HG03159 (cell line): ENCODE measurements at regions not wholly inside any gene's neighbourhood (a gene's known extent, or its start where the extent isn't known, plus 50 kb on each side); places are given as distances from the start of the nearest gene placed in this dataset.

Experiments
- ATAC-seq: cut with Tn5 transposase; IDR thresholded peaks from one replicate; pipeline ENCODE4 v1.9.1; 2021; ENCODE audit warnings: mild to moderate bottlenecking, moderate library complexity; ENCODE audit not compliant: unreplicated experiment

GRCh38 chr1:87437663-87438295 is 109.1 kb downstream of the LMO4 start:
- peak; percentile 86 for ATAC-seq

GRCh38 chr1:87439821-87440220 is 111.1 kb downstream of the LMO4 start:
- ATAC-seq: no peak

GRCh38 chr1:87449348-87449963 is 120.8 kb downstream of the LMO4 start:
- ATAC-seq: peak; percentile 93

- ATAC-seq: no peak
Observed at GRCh38 chr1:87450136-87450535, 121.5 kb downstream of the LMO4 start.

GRCh38 chr1:87450615-87451209 is 122.0 kb downstream of the LMO4 start:
- no peak for ATAC-seq

GRCh38 chr1:87451229-87451920 is 122.7 kb downstream of the LMO4 start:
- no peak for ATAC-seq

- ATAC-seq: no peak
Observed at GRCh38 chr1:87452648-87453047, 124.0 kb downstream of the LMO4 start.

GRCh38 chr1:87457408-87457807 is 128.7 kb downstream of the LMO4 start:
- no peak for ATAC-seq

GRCh38 chr1:87462894-87463293 is 134.2 kb downstream of the LMO4 start:
- no peak for ATAC-seq

GRCh38 chr1:87464022-87464490 is 135.4 kb downstream of the LMO4 start:
- peak; percentile 67 for ATAC-seq

GRCh38 chr1:87466621-87467020 is 137.9 kb downstream of the LMO4 start:
- ATAC-seq: no peak

- no peak for ATAC-seq
Observed at GRCh38 chr1:87472716-87473115, 144.0 kb downstream of the LMO4 start.

- ATAC-seq: no peak
Observed at GRCh38 chr1:87473203-87473661, 144.6 kb downstream of the LMO4 start.

- no peak for ATAC-seq
Observed at GRCh38 chr1:87474098-87474497, 145.4 kb downstream of the LMO4 start.

GRCh38 chr1:87478231-87478630 is 149.6 kb downstream of the LMO4 start:
- no peak for ATAC-seq

GRCh38 chr1:87495147-87495546 is 166.5 kb downstream of the LMO4 start:
- no peak for ATAC-seq

- ATAC-seq: no peak
Observed at GRCh38 chr1:87495870-87496269, 167.2 kb downstream of the LMO4 start.

GRCh38 chr1:87497380-87498203 is 168.9 kb downstream of the LMO4 start:
- ATAC-seq: no peak

GRCh38 chr1:87501738-87502137 is 173.1 kb downstream of the LMO4 start:
- ATAC-seq: no peak

GRCh38 chr1:87505391-87505983 is 176.8 kb downstream of the LMO4 start:
- no peak for ATAC-seq
